ENCODE measurements at regions not wholly inside any gene's neighbourhood (a gene's known extent, or its start where the extent isn't known, plus 50 kb on each side); places are given as distances from the start of the nearest gene placed in this dataset.

DNA sequence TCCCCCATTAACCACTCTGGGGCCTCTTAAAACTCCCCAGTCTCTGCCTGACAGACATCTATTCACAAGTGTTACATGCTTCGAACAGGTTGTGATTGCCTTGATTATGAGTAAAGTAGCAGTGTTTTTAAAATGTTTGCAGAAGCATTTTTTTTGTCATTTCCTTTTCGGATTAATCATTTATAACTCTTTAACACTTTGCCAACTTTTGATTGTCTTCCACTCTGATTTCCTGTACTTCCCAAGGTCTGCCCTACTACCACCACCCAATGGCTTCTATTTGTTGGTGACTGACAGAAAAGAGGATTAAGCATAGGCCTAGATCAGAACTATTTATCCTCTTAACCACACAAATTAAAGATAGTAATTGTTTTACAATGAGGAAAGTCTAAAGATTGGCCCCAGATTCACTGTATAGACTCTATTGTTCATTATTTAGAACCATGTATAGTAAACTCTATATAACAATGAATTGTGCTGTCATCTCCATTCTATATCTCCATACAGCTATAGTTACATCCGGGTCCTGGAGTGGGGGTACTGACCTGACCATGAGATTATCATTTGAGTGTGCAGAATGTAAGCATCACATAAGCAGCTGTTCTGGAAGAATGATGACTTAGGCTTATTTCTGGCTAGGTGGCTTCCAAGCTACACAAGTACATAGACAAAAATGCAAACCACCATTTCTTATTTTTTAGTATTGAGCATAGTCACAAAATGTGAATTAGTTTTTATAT, 110.3 kb upstream of the RBMS1 start:
- Histone ChIP-seq H3K4me1 (ENCODE audit: control insufficient read depth in 2 of 2, insufficient read depth in 2 of 2, low read length in 1 of 2) (no peaks in the 10 kb centered on the region), H3K36me3 (ENCODE audit: control insufficient read depth in 2 of 2, insufficient read depth in 2 of 2, low read length in 1 of 2) (no peaks in the 10 kb centered on the region), H3K4me3 (ENCODE audit: low read depth in 1 of 2, low read length in 2 of 2) (no peak overlapping the region), H3K27me3 (ENCODE audit: control insufficient read depth in 1 of 2, insufficient read depth in 2 of 2, low read length in 2 of 2) (no peaks in the 10 kb centered on the region), H3K9me3 (ENCODE audit: control insufficient read depth in 2 of 2, insufficient read depth in 1 of 2, low read depth in 1 of 2, low read length in 1 of 2) (no peaks in the 10 kb centered on the region), H3K27ac (ENCODE audit: low read depth in 2 of 2, low read length in 1 of 2) (no peak overlapping the region)
- WGBS, 2 donors, result 59 to 69% methylated on average over 3 of the region's 3 CpGs

DNA sequence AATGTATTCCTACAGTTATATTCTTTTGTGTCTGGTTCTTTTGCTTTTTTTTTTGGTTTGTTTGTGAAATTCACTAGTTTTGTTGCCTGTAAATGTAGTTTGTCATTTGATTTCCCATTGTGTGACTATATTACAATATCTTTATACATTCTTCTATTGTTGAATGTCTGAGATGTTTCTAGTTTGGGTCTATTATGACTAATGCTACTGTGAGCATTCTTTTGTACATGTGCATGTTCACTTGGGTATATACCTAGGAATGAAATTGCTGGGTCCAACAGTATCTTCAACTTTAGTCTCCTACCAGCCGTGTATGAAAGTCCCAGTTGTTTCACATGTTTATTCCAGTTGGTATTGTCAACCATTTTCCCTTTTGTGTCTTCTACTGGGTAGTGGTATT, 112.7 kb upstream of the RBMS1 start:
- 86 to 96% methylated on average over 1 of the region's 1 CpG for WGBS, 2 donors

GRCh38 chr2:160608599-160608998, 115.0 kb upstream of the RBMS1 start:
- no peaks in the 10 kb centered on the region for H3K27me3 ChIP-seq (ENCODE audit: control insufficient read depth in 1 of 2, insufficient read depth in 2 of 2, low read length in 2 of 2)
- no peak overlapping the region for H3K27ac ChIP-seq (ENCODE audit: low read depth in 2 of 2, low read length in 1 of 2)
- no peak overlapping the region for H3K4me3 ChIP-seq (ENCODE audit: low read depth in 1 of 2, low read length in 2 of 2)
- no peaks in the 10 kb centered on the region for H3K36me3 ChIP-seq (ENCODE audit: control insufficient read depth in 2 of 2, insufficient read depth in 2 of 2, low read length in 1 of 2)
- no peaks in the 10 kb centered on the region for H3K4me1 ChIP-seq (ENCODE audit: control insufficient read depth in 2 of 2, insufficient read depth in 2 of 2, low read length in 1 of 2)
- no peaks in the 10 kb centered on the region for H3K9me3 ChIP-seq (ENCODE audit: control insufficient read depth in 2 of 2, insufficient read depth in 1 of 2, low read depth in 1 of 2, low read length in 1 of 2)
- WGBS, 2 donors, result 84 to 92% methylated on average over 1 of the region's 1 CpG

More for the DNA sequence above, 112.7 kb upstream of the RBMS1 start:
- Histone ChIP-seq H3K9me3 (ENCODE audit: control insufficient read depth in 2 of 2, insufficient read depth in 1 of 2, low read depth in 1 of 2, low read length in 1 of 2) (no peaks in the 10 kb centered on the region), H3K4me1 (ENCODE audit: control insufficient read depth in 2 of 2, insufficient read depth in 2 of 2, low read length in 1 of 2) (no peaks in the 10 kb centered on the region), H3K4me3 (ENCODE audit: low read depth in 1 of 2, low read length in 2 of 2) (no peak overlapping the region), H3K36me3 (ENCODE audit: control insufficient read depth in 2 of 2, insufficient read depth in 2 of 2, low read length in 1 of 2) (no peaks in the 10 kb centered on the region), H3K27me3 (ENCODE audit: control insufficient read depth in 1 of 2, insufficient read depth in 2 of 2, low read length in 2 of 2) (no peaks in the 10 kb centered on the region), H3K27ac (ENCODE audit: low read depth in 2 of 2, low read length in 1 of 2) (no peak overlapping the region)

DNA sequence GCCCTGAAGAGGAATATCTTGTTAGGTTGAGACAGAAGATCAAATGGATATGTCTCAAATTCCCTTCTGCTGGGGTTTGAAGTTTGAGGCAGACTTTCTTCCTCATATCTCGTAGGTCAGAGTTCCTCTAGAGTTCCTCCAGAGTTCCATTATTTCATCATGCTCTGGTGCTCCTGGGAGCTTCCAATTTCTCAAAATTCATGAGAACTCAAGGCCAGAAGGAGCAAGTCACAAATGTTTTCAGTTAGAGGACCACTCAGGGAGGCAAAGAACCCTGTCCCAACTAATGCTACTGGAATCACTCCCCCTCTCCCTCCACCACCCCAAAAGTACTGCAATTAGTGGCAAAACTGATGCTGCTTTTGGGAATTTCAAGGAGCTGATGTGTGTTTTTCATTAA, 115.7 kb upstream of the RBMS1 start:
- 60 to 70% methylated on average over 1 of the region's 1 CpG for WGBS, 2 donors
- Histone ChIP-seq H3K27me3 (ENCODE audit: control insufficient read depth in 1 of 2, insufficient read depth in 2 of 2, low read length in 2 of 2) (no peaks in the 10 kb centered on the region), H3K4me1 (ENCODE audit: control insufficient read depth in 2 of 2, insufficient read depth in 2 of 2, low read length in 1 of 2) (no peaks in the 10 kb centered on the region), H3K9me3 (ENCODE audit: control insufficient read depth in 2 of 2, insufficient read depth in 1 of 2, low read depth in 1 of 2, low read length in 1 of 2) (no peaks in the 10 kb centered on the region), H3K36me3 (ENCODE audit: control insufficient read depth in 2 of 2, insufficient read depth in 2 of 2, low read length in 1 of 2) (no peaks in the 10 kb centered on the region), H3K4me3 (ENCODE audit: low read depth in 1 of 2, low read length in 2 of 2) (no peak overlapping the region), H3K27ac (ENCODE audit: low read depth in 2 of 2, low read length in 1 of 2) (no peak overlapping the region)

DNA sequence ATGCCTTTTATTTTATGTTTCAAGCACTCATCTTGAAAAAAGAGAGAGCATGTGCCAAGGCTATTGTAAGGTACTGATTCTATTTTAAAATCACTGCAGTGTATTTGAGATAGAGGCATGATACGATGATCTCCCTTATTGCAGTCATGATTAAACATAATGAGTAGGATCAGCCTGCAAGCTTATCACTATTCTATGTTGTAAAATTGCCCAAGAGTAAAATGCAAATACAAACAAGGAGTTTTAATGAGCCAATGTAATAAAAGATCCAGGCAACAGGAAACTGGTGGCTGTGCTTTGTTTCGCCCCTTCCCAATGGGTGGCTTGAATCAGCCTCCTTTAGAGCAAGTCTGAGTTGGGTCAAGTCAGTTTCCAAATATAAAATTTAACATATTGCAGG, 116.4 kb upstream of the RBMS1 start:
- 87 to 89% methylated on average over 2 of the region's 2 CpGs for WGBS, 2 donors
- Histone ChIP-seq H3K4me1 (ENCODE audit: control insufficient read depth in 2 of 2, insufficient read depth in 2 of 2, low read length in 1 of 2) (no peaks in the 10 kb centered on the region), H3K27me3 (ENCODE audit: control insufficient read depth in 1 of 2, insufficient read depth in 2 of 2, low read length in 2 of 2) (no peaks in the 10 kb centered on the region), H3K9me3 (ENCODE audit: control insufficient read depth in 2 of 2, insufficient read depth in 1 of 2, low read depth in 1 of 2, low read length in 1 of 2) (no peaks in the 10 kb centered on the region), H3K4me3 (ENCODE audit: low read depth in 1 of 2, low read length in 2 of 2) (no peak overlapping the region), H3K36me3 (ENCODE audit: control insufficient read depth in 2 of 2, insufficient read depth in 2 of 2, low read length in 1 of 2) (no peaks in the 10 kb centered on the region), H3K27ac (ENCODE audit: low read depth in 2 of 2, low read length in 1 of 2) (no peak overlapping the region)

DNA sequence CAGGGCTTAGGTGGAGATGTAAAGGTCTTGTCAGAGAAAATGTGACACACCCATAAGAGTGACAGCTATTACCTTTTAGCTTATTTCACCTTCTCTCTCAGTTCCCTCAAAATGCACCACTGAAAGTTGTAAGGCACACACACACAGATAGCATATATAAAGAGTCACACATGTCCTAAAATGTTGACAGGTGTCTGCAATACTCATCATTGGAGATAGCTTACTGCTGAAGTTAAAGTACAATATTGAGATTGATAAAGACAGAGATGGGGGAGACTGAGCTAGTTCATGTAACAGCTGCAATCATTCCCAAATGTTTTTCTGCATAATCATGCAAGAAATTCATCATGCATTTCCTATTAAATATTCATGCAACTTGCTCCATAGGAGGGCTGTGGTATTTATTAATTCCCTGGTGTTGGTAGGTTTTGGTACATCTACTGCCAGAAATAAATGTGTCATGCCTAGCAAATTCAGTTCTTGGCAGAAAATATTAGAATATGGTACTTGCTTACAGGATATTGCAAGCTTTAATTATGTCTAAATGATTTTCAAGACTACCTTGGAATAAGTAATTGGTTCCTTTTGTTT, 118.8 kb upstream of the RBMS1 start:
- Histone ChIP-seq H3K36me3 (ENCODE audit: control insufficient read depth in 2 of 2, insufficient read depth in 2 of 2, low read length in 1 of 2) (no peaks in the 10 kb centered on the region), H3K4me3 (ENCODE audit: low read depth in 1 of 2, low read length in 2 of 2) (no peak overlapping the region), H3K27ac (ENCODE audit: low read depth in 2 of 2, low read length in 1 of 2) (no peak overlapping the region), H3K9me3 (ENCODE audit: control insufficient read depth in 2 of 2, insufficient read depth in 1 of 2, low read depth in 1 of 2, low read length in 1 of 2) (no peaks in the 10 kb centered on the region), H3K27me3 (ENCODE audit: control insufficient read depth in 1 of 2, insufficient read depth in 2 of 2, low read length in 2 of 2) (no peaks in the 10 kb centered on the region), H3K4me1 (ENCODE audit: control insufficient read depth in 2 of 2, insufficient read depth in 2 of 2, low read length in 1 of 2) (no peaks in the 10 kb centered on the region)

DNA sequence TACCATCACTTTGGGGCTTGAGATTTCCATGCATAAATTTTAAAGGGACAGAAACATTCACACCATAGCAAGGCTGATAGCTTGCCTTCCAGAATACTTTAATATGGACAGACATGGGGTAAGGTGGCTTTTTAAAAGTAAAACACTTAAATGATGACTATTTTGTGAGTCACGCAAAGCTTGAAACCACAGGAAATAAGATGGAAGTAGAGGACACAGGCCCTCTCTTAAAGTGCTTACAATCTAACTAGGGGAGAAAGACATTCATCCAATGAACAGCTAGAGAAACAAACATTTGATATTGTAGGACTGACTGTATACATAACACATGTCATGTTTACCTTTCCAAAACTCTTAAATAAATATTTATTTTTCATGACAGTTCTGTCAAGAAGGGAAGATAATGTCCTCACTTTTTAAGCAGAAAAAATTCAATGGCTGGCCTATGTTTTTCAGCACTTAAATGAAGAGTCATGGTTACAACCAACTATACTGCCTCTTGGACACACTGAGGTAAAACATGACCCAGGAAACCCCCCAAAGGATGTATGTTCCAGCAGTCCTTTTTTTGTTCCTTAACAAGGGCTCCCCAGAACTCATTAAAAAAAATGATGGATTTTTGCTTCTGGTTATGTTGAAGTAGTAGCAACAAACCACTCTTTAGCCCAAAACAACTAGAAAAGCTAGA, 120.0 kb upstream of the RBMS1 start:
- Histone ChIP-seq H3K4me1 (ENCODE audit: control insufficient read depth in 2 of 2, insufficient read depth in 2 of 2, low read length in 1 of 2) (no peaks in the 10 kb centered on the region), H3K36me3 (ENCODE audit: control insufficient read depth in 2 of 2, insufficient read depth in 2 of 2, low read length in 1 of 2) (no peaks in the 10 kb centered on the region), H3K27ac (ENCODE audit: low read depth in 2 of 2, low read length in 1 of 2) (no peak overlapping the region), H3K4me3 (ENCODE audit: low read depth in 1 of 2, low read length in 2 of 2) (no peak overlapping the region), H3K27me3 (ENCODE audit: control insufficient read depth in 1 of 2, insufficient read depth in 2 of 2, low read length in 2 of 2) (no peaks in the 10 kb centered on the region), H3K9me3 (ENCODE audit: control insufficient read depth in 2 of 2, insufficient read depth in 1 of 2, low read depth in 1 of 2, low read length in 1 of 2) (no peaks in the 10 kb centered on the region)
- WGBS, 2 donors, result 86 to 88% methylated on average over 1 of the region's 1 CpG

GRCh38 chr2:160614391-160614790, 120.8 kb upstream of the RBMS1 start:
- Histone ChIP-seq H3K9me3 (ENCODE audit: control insufficient read depth in 2 of 2, insufficient read depth in 1 of 2, low read depth in 1 of 2, low read length in 1 of 2) (no peaks in the 10 kb centered on the region), H3K36me3 (ENCODE audit: control insufficient read depth in 2 of 2, insufficient read depth in 2 of 2, low read length in 1 of 2) (no peaks in the 10 kb centered on the region), H3K27me3 (ENCODE audit: control insufficient read depth in 1 of 2, insufficient read depth in 2 of 2, low read length in 2 of 2) (no peaks in the 10 kb centered on the region), H3K4me1 (ENCODE audit: control insufficient read depth in 2 of 2, insufficient read depth in 2 of 2, low read length in 1 of 2) (no peaks in the 10 kb centered on the region), H3K27ac (ENCODE audit: low read depth in 2 of 2, low read length in 1 of 2) (no peak overlapping the region), H3K4me3 (ENCODE audit: low read depth in 1 of 2, low read length in 2 of 2) (no peak overlapping the region)

DNA sequence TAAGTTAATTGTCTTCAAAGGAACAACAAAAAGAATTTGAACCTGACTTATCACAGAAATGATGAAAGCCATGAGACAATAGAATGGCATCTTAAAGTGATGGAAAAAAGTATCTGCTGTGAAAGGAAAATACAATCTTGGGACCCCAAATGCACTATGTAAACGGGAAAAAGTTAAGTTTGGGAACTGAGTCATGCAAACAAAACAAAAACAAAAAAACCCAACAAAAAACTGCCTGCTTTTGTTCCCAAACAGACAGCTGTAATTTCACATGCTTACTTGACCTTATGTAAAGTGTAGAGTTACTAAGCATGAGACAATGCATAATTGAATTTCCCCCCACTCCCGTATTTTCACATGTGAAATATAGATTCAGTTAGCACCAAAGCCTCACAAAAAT, 122.1 kb upstream of the RBMS1 start:
- WGBS, 2 donors, result 85 to 90% methylated on average over 2 of the region's 2 CpGs
- Histone ChIP-seq H3K27ac (ENCODE audit: low read depth in 2 of 2, low read length in 1 of 2) (no peak overlapping the region), H3K9me3 (ENCODE audit: control insufficient read depth in 2 of 2, insufficient read depth in 1 of 2, low read depth in 1 of 2, low read length in 1 of 2) (no peaks in the 10 kb centered on the region), H3K4me3 (ENCODE audit: low read depth in 1 of 2, low read length in 2 of 2) (no peak overlapping the region), H3K36me3 (ENCODE audit: control insufficient read depth in 2 of 2, insufficient read depth in 2 of 2, low read length in 1 of 2) (no peaks in the 10 kb centered on the region), H3K27me3 (ENCODE audit: control insufficient read depth in 1 of 2, insufficient read depth in 2 of 2, low read length in 2 of 2) (no peaks in the 10 kb centered on the region), H3K4me1 (ENCODE audit: control insufficient read depth in 2 of 2, insufficient read depth in 2 of 2, low read length in 1 of 2) (no peaks in the 10 kb centered on the region)

DNA sequence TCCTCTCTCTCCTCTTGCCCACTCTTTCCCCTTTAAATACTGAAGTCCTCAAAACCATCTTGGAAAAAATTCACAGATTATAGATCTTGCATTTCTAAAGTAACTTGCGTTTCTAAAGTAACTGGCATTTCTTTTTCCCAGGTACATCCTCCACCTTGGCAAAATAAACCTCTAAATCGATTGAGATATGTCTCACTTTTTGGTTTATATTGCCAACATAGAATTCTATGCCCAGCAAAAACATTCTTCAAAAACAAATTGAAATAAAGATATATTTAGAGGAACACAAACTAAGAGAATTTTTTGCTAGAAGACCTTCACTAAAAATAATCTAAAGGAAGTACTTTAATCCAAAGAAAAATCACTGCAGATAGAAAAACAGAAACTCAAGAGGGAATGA, 122.5 kb upstream of the RBMS1 start:
- Histone ChIP-seq H3K4me1 (ENCODE audit: control insufficient read depth in 2 of 2, insufficient read depth in 2 of 2, low read length in 1 of 2) (no peaks in the 10 kb centered on the region), H3K9me3 (ENCODE audit: control insufficient read depth in 2 of 2, insufficient read depth in 1 of 2, low read depth in 1 of 2, low read length in 1 of 2) (no peaks in the 10 kb centered on the region), H3K27me3 (ENCODE audit: control insufficient read depth in 1 of 2, insufficient read depth in 2 of 2, low read length in 2 of 2) (no peaks in the 10 kb centered on the region), H3K27ac (ENCODE audit: low read depth in 2 of 2, low read length in 1 of 2) (no peak overlapping the region), H3K4me3 (ENCODE audit: low read depth in 1 of 2, low read length in 2 of 2) (no peak overlapping the region), H3K36me3 (ENCODE audit: control insufficient read depth in 2 of 2, insufficient read depth in 2 of 2, low read length in 1 of 2) (no peaks in the 10 kb centered on the region)
- WGBS, 2 donors, result 92 to 93% methylated on average over 2 of the region's 2 CpGs

All from esophagus (tissue), 2 donors.